Lower leg skin (tissue), 3 donors: ENCODE measurements at regions not wholly inside any gene's neighbourhood (a gene's known extent, or its start where the extent isn't known, plus 50 kb on each side); places are given as distances from the start of the nearest gene placed in this dataset.

Experiments
- POLR2A ChIP-seq, 2 donors: fragments of 450-650 bp; IDR thresholded peaks; one replicate each; pipeline ENCODE4 v1.6.1; 2016 to 2017; ENCODE audit warnings: antibody characterized with exemption in 2 of 2, mild to moderate bottlenecking in 1 of 2, moderate library complexity in 1 of 2
- TF ChIP-seq, protein P1 (sequence below), 3 donors: fragments of 450-650 bp; IDR thresholded peaks; one replicate each; pipeline ENCODE4 v1.5.1; 2016; ENCODE audit warnings: antibody characterized with exemption in 3 of 3, mild to moderate bottlenecking in 3 of 3, moderate library complexity in 2 of 3

DNA sequence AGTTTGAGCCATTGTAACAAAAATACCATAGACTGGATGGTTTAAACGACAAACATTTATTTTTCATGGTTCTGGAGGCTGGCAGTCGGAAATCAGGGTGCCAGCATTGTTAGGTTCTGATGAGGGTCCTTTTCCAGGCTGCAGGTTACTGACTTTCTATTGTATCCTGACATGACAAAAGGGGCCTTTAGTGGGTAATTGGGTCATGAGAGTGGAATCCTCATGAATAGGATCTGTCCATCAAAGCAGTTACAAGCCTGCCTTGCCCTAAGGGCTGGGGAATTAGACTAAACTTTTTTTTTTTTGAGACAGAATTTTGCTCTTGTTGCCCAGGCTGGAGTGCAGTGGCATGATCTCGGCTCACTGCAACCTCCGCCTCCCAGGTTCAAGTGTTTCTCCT, 347.9 kb upstream of the TSHZ2 start:
- no peak for TF ChIP-seq POLR2A (IDR thresholded peaks at IDR 0.05)
- TF ChIP-seq, protein P1, sequence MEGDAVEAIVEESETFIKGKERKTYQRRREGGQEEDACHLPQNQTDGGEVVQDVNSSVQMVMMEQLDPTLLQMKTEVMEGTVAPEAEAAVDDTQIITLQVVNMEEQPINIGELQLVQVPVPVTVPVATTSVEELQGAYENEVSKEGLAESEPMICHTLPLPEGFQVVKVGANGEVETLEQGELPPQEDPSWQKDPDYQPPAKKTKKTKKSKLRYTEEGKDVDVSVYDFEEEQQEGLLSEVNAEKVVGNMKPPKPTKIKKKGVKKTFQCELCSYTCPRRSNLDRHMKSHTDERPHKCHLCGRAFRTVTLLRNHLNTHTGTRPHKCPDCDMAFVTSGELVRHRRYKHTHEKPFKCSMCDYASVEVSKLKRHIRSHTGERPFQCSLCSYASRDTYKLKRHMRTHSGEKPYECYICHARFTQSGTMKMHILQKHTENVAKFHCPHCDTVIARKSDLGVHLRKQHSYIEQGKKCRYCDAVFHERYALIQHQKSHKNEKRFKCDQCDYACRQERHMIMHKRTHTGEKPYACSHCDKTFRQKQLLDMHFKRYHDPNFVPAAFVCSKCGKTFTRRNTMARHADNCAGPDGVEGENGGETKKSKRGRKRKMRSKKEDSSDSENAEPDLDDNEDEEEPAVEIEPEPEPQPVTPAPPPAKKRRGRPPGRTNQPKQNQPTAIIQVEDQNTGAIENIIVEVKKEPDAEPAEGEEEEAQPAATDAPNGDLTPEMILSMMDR (IDR thresholded peaks at IDR 0.05): no peak
